ENCODE measurements at regions not wholly inside any gene's neighbourhood (a gene's known extent, or its start where the extent isn't known, plus 50 kb on each side); places are given as distances from the start of the nearest gene placed in this dataset.
A peak's percentile ranks its signal among the peaks of the same experiment; 100 is the strongest.

DNA sequence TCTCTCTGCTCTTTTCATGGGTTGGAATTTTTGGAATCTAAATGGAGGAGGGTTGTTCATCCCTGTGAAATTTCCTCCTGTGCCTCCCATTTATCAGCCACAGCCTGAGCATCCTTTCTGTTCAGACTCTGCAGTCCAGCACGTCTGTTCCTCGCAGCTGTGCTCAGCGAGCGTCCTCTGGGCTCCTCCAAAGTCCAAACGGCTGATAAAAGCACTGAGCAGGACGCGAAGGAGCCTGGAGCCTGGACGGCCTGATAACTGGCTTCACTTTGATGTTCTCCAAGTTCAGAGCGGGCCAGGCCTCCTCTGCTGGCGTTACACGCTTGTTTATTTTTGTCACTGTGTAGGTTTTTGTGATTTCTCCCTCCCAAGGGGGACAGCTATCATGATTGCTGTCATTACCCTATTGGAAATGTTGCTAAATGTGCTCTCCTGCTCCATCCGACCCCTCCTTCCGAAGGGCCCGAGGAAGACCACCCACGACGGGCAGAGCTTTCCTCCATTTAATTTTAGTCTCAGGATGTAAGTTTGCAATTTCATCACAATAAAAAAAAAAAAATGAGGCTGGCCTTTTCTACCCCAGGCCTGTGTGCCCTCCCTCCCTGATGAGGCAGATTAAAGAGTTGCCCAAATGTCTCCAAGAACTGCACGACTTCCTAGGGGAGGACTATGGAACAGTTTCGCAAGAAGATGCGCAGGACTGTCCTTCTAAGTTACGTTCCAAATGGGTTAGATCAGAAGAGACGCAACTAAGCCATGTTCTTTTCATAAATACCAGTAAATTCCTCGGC lies 290.5 kb upstream of the FOXF1 start:
- ChIA-PET CTCF (interaction anchor here (1.0 to 1.8 kb wide), 2 partner anchors 297 to 300 kb away, joined by 3 to 11 read pairs; no protein-coding TSS in a partner anchor), POLR2A (no interaction called here)
- DNase-seq (ENCODE audit: low read depth, low spot score) = no peak
- TF ChIP-seq, protein P1, sequence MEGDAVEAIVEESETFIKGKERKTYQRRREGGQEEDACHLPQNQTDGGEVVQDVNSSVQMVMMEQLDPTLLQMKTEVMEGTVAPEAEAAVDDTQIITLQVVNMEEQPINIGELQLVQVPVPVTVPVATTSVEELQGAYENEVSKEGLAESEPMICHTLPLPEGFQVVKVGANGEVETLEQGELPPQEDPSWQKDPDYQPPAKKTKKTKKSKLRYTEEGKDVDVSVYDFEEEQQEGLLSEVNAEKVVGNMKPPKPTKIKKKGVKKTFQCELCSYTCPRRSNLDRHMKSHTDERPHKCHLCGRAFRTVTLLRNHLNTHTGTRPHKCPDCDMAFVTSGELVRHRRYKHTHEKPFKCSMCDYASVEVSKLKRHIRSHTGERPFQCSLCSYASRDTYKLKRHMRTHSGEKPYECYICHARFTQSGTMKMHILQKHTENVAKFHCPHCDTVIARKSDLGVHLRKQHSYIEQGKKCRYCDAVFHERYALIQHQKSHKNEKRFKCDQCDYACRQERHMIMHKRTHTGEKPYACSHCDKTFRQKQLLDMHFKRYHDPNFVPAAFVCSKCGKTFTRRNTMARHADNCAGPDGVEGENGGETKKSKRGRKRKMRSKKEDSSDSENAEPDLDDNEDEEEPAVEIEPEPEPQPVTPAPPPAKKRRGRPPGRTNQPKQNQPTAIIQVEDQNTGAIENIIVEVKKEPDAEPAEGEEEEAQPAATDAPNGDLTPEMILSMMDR (IDR thresholded peaks at IDR 0.05; ENCODE audit: insufficient read depth, low read length, missing control alignments) = no peak
- H3K4me3 ChIP-seq (ENCODE audit: low read depth, low read length) = no peak overlapping the region

DNA sequence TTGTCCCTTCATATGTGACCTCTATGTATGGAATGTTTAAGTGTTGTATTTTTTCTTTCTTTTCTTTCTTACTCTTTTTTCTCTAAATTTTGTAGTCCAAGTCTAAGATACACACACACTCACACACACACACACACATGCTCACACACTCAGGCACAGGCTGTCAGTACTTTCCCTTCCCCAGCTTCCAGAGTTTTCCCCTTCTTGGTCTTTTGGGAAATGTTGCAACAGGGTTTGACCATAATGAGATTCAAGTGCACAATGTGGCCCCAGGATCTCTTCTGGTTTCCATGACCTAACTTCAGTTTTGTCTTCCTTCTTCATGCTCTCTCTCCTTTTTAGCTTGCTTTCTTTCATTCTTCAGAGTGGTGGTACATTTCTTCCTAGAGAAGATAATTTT lies 289.8 kb upstream of the FOXF1 start:
- H3K4me3 ChIP-seq (ENCODE audit: low read depth, low read length) = no peak overlapping the region
- ChIA-PET CTCF (interaction anchor here (1.8 kb wide), 1 partner anchor 297 kb away, joined by 11 read pairs; no protein-coding TSS in a partner anchor), POLR2A (no interaction called here)
- DNase-seq (ENCODE audit: low read depth, low spot score) = no peak
- TF ChIP-seq, protein P1 (IDR thresholded peaks at IDR 0.05; ENCODE audit: insufficient read depth, low read length, missing control alignments) = no peak

DNA sequence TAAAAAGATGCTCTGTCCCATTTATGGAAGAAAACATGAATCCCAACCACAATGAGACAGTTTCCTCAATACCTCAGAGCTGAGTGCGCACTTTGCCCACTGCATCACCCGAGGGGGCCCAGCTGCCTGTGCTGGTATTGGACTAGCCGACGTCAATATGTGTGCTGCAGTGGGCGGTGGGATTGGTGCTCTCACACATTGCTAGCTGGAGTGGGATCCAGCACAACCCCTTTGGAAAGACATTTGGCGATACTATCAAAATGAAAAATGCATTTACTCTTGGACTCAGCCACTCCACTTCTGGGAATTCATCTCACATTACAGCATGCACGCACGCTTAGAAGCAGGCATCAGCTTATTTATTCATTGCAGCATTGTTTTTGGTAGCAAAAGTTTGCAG lies 289.2 kb upstream of the FOXF1 start:
- POLR2A ChIA-PET = no interaction called here

DNA sequence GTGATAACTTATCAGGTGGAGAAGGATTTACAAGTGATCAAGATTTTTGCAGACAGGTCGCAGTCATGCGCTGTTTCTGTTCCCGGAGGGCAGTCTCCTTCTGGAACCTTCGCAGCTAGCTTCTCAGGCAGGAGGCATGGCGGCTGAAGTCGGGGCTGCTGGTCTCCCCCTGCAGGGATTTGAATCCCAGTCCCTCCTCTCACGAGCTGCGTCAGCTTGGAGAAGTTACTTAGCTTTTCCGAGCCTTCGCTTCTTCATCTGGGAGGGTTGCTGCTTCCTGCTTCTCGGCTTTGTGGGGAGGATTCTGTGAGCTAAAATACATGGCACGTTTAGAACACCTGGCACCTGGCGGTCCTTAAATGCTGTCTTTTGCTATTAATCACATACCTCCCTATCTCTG lies 287.8 kb upstream of the FOXF1 start:
- TF ChIP-seq, protein P1 (IDR thresholded peaks at IDR 0.05; ENCODE audit: insufficient read depth, low read length, missing control alignments) = no peak
- no peak for DNase-seq (ENCODE audit: low read depth, low spot score)
- ChIA-PET POLR2A (interaction anchor here (0.6 to 1.0 kb wide), 2 partner anchors 30 to 1363 kb away, joined by 3 read pairs; no protein-coding TSS in a partner anchor), CTCF (interaction anchor here (1.1 kb wide), 1 partner anchor 295 kb away, joined by 7 read pairs; no protein-coding TSS in a partner anchor)
- peak overlapping the region; percentile 45 for H3K4me3 ChIP-seq (ENCODE audit: low read depth, low read length)

More for the DNA sequence above, 289.2 kb upstream of the FOXF1 start:
- no peak overlapping the region for H3K4me3 ChIP-seq (ENCODE audit: low read depth, low read length)
- DNase-seq (ENCODE audit: low read depth, low spot score) = no peak
- CTCF ChIA-PET = interaction anchor here (1.8 kb wide), 1 partner anchor 296 kb away, joined by 11 read pairs; no protein-coding TSS in a partner anchor
- TF ChIP-seq, protein P1 (IDR thresholded peaks at IDR 0.05; ENCODE audit: insufficient read depth, low read length, missing control alignments) = no peak

DNA sequence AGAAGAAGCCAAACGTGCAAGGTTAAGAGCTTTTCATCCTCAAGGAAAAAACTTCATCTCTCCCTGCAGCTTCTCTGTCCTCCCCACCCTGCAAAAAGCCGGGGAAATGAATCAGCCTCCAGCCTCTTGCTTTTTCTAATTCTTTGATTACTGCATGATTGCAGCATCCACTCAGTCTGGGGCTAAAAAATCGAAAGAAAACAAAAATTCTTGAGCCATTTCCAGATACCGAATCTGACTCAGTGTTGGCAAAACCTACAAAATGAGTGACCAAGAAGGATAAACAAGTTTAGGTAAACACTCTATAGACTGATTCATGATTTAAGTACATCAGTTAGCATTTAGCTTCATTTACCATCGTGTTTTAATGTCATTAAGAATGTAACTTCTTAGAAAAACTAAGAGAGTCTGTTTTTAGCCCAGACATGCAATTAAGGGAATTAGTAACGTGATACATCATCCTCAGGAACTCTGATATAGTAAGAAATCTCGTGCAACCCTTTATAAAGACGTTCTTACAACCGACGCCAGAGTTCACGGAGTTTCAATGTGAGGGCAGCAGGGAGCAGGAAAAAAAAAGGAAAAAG lies 287.3 kb upstream of the FOXF1 start:
- ChIA-PET POLR2A (interaction anchor here (0.6 to 1.0 kb wide), 2 partner anchors 30 to 1363 kb away, joined by 3 read pairs; no protein-coding TSS in a partner anchor), CTCF (interaction anchor here (0.6 to 1.1 kb wide), 2 partner anchors 294 to 295 kb away, joined by 3 to 7 read pairs; no protein-coding TSS in a partner anchor)
- peak overlapping the region; percentile 45 for H3K4me3 ChIP-seq (ENCODE audit: low read depth, low read length)
- DNase-seq (ENCODE audit: low read depth, low spot score) = peak; percentile 74
- TF ChIP-seq, protein P1 (IDR thresholded peaks at IDR 0.05; ENCODE audit: insufficient read depth, low read length, missing control alignments) = no peak

DNA sequence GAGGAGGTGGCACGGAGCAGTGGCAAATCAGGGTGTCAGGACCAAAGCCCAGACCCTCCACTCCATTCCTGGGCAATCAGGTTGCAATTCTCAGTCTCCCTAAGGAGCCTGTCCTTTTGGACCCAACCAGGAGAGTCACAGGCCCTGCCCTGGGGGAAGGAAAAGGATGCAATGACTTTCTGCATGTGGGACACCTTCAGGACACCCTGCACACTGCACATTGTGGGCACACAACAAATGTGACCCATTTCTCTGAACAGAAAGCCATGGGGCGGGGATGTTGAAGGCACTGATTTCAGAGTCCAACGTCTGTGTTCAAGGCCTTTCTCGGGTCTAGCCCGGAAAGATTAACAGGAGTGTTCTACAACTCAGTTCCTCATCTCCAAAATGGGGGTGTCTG lies 286.2 kb upstream of the FOXF1 start:
- ChIA-PET POLR2A (no interaction called here), CTCF (interaction anchor here (0.6 kb wide), 1 partner anchor 294 kb away, joined by 3 read pairs; no protein-coding TSS in a partner anchor)

More for the DNA sequence above, 286.2 kb upstream of the FOXF1 start:
- DNase-seq (ENCODE audit: low read depth, low spot score) = no peak
- TF ChIP-seq, protein P1 (IDR thresholded peaks at IDR 0.05; ENCODE audit: insufficient read depth, low read length, missing control alignments) = no peak
- H3K4me3 ChIP-seq (ENCODE audit: low read depth, low read length) = no peak overlapping the region

Measured in AG04449 (cell line).